ENCODE measurements at regions not wholly inside any gene's neighbourhood (a gene's known extent, or its start where the extent isn't known, plus 50 kb on each side); places are given as distances from the start of the nearest gene placed in this dataset.

GRCh38 chr2:193334401-193334800 lies 1139.7 kb upstream of the TMEFF2 start:
- Histone ChIP-seq H3K4me3 (ENCODE audit: low read depth, low read length, poor library complexity, severe bottlenecking) (no peak overlapping the region), H3K9me3 (ENCODE audit: low read depth, low read length, poor library complexity, severe bottlenecking) (no peaks in the 10 kb centered on the region), H3K4me1 (ENCODE audit: insufficient read depth, low read length, poor library complexity, severe bottlenecking) (peaks cover 21% of the 10 kb centered on the region), H3K27me3 (replicated peaks; ENCODE audit: insufficient read depth, low read depth, low read length, poor library complexity) (no peaks in the 10 kb centered on the region), H3K27ac (ENCODE audit: low read depth, low read length, poor library complexity, severe bottlenecking) (no peak overlapping the region), H3K36me3 (ENCODE audit: insufficient read depth, low read length, poor library complexity, severe bottlenecking) (no peaks in the 10 kb centered on the region)
- POLR2A ChIA-PET (ENCODE audit: low non-redundant PET): no interaction called here
- TF ChIP-seq, protein P1, sequence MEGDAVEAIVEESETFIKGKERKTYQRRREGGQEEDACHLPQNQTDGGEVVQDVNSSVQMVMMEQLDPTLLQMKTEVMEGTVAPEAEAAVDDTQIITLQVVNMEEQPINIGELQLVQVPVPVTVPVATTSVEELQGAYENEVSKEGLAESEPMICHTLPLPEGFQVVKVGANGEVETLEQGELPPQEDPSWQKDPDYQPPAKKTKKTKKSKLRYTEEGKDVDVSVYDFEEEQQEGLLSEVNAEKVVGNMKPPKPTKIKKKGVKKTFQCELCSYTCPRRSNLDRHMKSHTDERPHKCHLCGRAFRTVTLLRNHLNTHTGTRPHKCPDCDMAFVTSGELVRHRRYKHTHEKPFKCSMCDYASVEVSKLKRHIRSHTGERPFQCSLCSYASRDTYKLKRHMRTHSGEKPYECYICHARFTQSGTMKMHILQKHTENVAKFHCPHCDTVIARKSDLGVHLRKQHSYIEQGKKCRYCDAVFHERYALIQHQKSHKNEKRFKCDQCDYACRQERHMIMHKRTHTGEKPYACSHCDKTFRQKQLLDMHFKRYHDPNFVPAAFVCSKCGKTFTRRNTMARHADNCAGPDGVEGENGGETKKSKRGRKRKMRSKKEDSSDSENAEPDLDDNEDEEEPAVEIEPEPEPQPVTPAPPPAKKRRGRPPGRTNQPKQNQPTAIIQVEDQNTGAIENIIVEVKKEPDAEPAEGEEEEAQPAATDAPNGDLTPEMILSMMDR (conservative IDR thresholded peaks at IDR 0.05; ENCODE audit: low read depth, low read length): no peak
- no peak for TF ChIP-seq EZH2 (IDR thresholded peaks at IDR 0.05; ENCODE audit: borderline replicate concordance, low read depth, low read length, poor library complexity, severe bottlenecking)
- DNase-seq (ENCODE audit: low spot score): no peak
- BruUV-seq (replicated peaks): no TSS peak
- intact Hi-C loops (cut with micrococcal nuclease; ENCODE audit: unreplicated experiment): no loop called here
- CTCF ChIA-PET: no interaction called here

GRCh38 chr2:193333539-193333938 lies 1138.8 kb upstream of the TMEFF2 start:
- POLR2A ChIA-PET (ENCODE audit: low non-redundant PET): no interaction called here
- intact Hi-C loops (cut with micrococcal nuclease; ENCODE audit: unreplicated experiment): no loop called here
- no TSS peak for BruUV-seq (replicated peaks)

GRCh38 chr2:193332941-193333340 lies 1138.2 kb upstream of the TMEFF2 start:
- H3K27ac ChIP-seq (ENCODE audit: low read depth, low read length, poor library complexity, severe bottlenecking): no peak overlapping the region
- intact Hi-C loops (cut with micrococcal nuclease; ENCODE audit: unreplicated experiment): no loop called here
- H3K9me3 ChIP-seq (ENCODE audit: low read depth, low read length, poor library complexity, severe bottlenecking): no peaks in the 10 kb centered on the region
- ChIA-PET CTCF (no interaction called here), POLR2A (ENCODE audit: low non-redundant PET) (no interaction called here)
- BruUV-seq (replicated peaks): no TSS peak
- no peak for TF ChIP-seq EZH2 (IDR thresholded peaks at IDR 0.05; ENCODE audit: borderline replicate concordance, low read depth, low read length, poor library complexity, severe bottlenecking)
- TF ChIP-seq, protein P1 (conservative IDR thresholded peaks at IDR 0.05; ENCODE audit: low read depth, low read length): no peak
- no peaks in the 10 kb centered on the region for H3K36me3 ChIP-seq (ENCODE audit: insufficient read depth, low read length, poor library complexity, severe bottlenecking)
- peaks cover 21% of the 10 kb centered on the region for H3K4me1 ChIP-seq (ENCODE audit: insufficient read depth, low read length, poor library complexity, severe bottlenecking)
- H3K27me3 ChIP-seq (replicated peaks; ENCODE audit: insufficient read depth, low read depth, low read length, poor library complexity): no peaks in the 10 kb centered on the region
- H3K4me3 ChIP-seq (ENCODE audit: low read depth, low read length, poor library complexity, severe bottlenecking): no peak overlapping the region
- peak; percentile 22 for DNase-seq (ENCODE audit: low spot score)

More at GRCh38 chr2:193333539-193333938, 1138.8 kb upstream of the TMEFF2 start:
- H3K4me3 ChIP-seq (ENCODE audit: low read depth, low read length, poor library complexity, severe bottlenecking): no peak overlapping the region
- H3K27ac ChIP-seq (ENCODE audit: low read depth, low read length, poor library complexity, severe bottlenecking): no peak overlapping the region
- H3K27me3 ChIP-seq (replicated peaks; ENCODE audit: insufficient read depth, low read depth, low read length, poor library complexity): no peaks in the 10 kb centered on the region
- no peaks in the 10 kb centered on the region for H3K9me3 ChIP-seq (ENCODE audit: low read depth, low read length, poor library complexity, severe bottlenecking)
- CTCF ChIA-PET: no interaction called here
- no peaks in the 10 kb centered on the region for H3K36me3 ChIP-seq (ENCODE audit: insufficient read depth, low read length, poor library complexity, severe bottlenecking)
- DNase-seq (ENCODE audit: low spot score): no peak
- TF ChIP-seq, protein P1 (conservative IDR thresholded peaks at IDR 0.05; ENCODE audit: low read depth, low read length): no peak
- no peak for TF ChIP-seq EZH2 (IDR thresholded peaks at IDR 0.05; ENCODE audit: borderline replicate concordance, low read depth, low read length, poor library complexity, severe bottlenecking)
- H3K4me1 ChIP-seq (ENCODE audit: insufficient read depth, low read length, poor library complexity, severe bottlenecking): peaks cover 21% of the 10 kb centered on the region
